ENCODE measurements at regions not wholly inside any gene's neighbourhood (a gene's known extent, or its start where the extent isn't known, plus 50 kb on each side); places are given as distances from the start of the nearest gene placed in this dataset.

GRCh38 chr16:86075839-86076440, 177.0 kb downstream of the IRF8 start:
- 23% methylated on average over 9 of the region's 9 CpGs for WGBS (ENCODE audit: insufficient coverage, insufficient replicate concordance, low lambda C conversion rate, missing lambda C conversion rate)
- H4K20me1 ChIP-seq (ENCODE audit: control insufficient read depth, insufficient read depth), result no peaks in the 10 kb centered on the region
- no peaks in the 10 kb centered on the region for H3K9me3 ChIP-seq (replicated peaks; ENCODE audit: control insufficient read depth, insufficient read depth, low read length)
- intact Hi-C loops (cut with micrococcal nuclease; ENCODE audit: unreplicated experiment), result loop anchor here (10.0 kb wide), 2 partner anchors 129 to 209 kb away; no protein-coding TSS in a partner anchor
- no peak for ATAC-seq
- no peaks in the 10 kb centered on the region for H3K79me2 ChIP-seq (ENCODE audit: control insufficient read depth, insufficient read depth, low read length)
- ChIA-PET RAD21 (ENCODE audit: unreplicated experiment) (interaction anchor here (1.5 kb wide), 1 partner anchor 442 kb away, joined by 3 read pairs; no protein-coding TSS in a partner anchor), POLR2A (no interaction called here), SMC1A (ENCODE audit: uncharacterized antibody, unreplicated experiment) (interaction anchor here (0.8 to 1.4 kb wide), 3 partner anchors 44 to 442 kb away, joined by 3 to 5 read pairs (median 3); no protein-coding TSS in a partner anchor), CTCF (interaction anchor here (0.9 to 1.4 kb wide), 2 partner anchors 442 to 444 kb away, joined by 4 to 7 read pairs; no protein-coding TSS in a partner anchor)
- no peaks in the 10 kb centered on the region; a peak in 1 of 4 replicates for H3K27me3 ChIP-seq (replicated peaks in 1 of 2; ENCODE audit: control insufficient read depth in 2 of 2, insufficient read depth in 2 of 2, low read length in 1 of 2)
- H3K4me1 ChIP-seq (ENCODE audit: control insufficient read depth, insufficient read depth, low read length), result no peaks in the 10 kb centered on the region
- no peak overlapping the region for H3K4me3 ChIP-seq
- H3K36me3 ChIP-seq (ENCODE audit: control insufficient read depth in 2 of 2, insufficient read depth in 2 of 2, low read length in 1 of 2), result no peaks in the 10 kb centered on the region
- no peak overlapping the region for H2AFZ ChIP-seq (ENCODE audit: control insufficient read depth, low read depth, low read length)
- no peak overlapping the region for H3K9ac ChIP-seq (ENCODE audit: control insufficient read depth, insufficient read depth, low read length)
- no peak overlapping the region for H3K27ac ChIP-seq (ENCODE audit: control insufficient read depth, insufficient read depth)
- H3K4me2 ChIP-seq (ENCODE audit: control insufficient read depth, insufficient read depth), result no peak overlapping the region
- BruUV-seq (replicated peaks), result no TSS peak
- in situ Hi-C loops (cut with MboI), result no loop called here
- FAIRE-seq, result no peak
- TF ChIP-seq IKZF1 (conservative IDR thresholded peaks at IDR 0.05) (no peak), SRF (IDR thresholded peaks at IDR 0.05; ENCODE audit: low read depth in 2 of 2, low read length in 2 of 2) (no peak), KAT2A (conservative IDR thresholded peaks at IDR 0.05; ENCODE audit: control insufficient read depth, low read depth, low read length) (no peak), EP300 (IDR thresholded peaks at IDR 0.05; ENCODE audit: borderline replicate concordance in 1 of 2, control insufficient read depth in 1 of 2, low read depth in 2 of 2, low read length in 2 of 2) (no peak), TCF12 (IDR thresholded peaks at IDR 0.05; ENCODE audit: low read depth, low read length) (no peak), WRNIP1 (IDR thresholded peaks at IDR 0.05; ENCODE audit: borderline replicate concordance, low read depth, low read length) (no peak), ZBED1 (IDR thresholded peaks at IDR 0.05; ENCODE audit: borderline replicate concordance) (no peak), HCFC1 (IDR thresholded peaks at IDR 0.05; ENCODE audit: low read length) (no peak), CHD2 (IDR thresholded peaks at IDR 0.05; ENCODE audit: borderline replicate concordance, low read depth, low read length) (no peak)
- DNase-seq (ENCODE audit: low read depth, low spot score), result no peak

Data from GM12878 (cell line).